ENCODE measurements at regions not wholly inside any gene's neighbourhood (a gene's known extent, or its start where the extent isn't known, plus 50 kb on each side); places are given as distances from the start of the nearest gene placed in this dataset.

- H3K27ac ChIP-seq, result no peak overlapping the region
- intact Hi-C loops (cut with DNase I), result no loop called here
- H3K27me3 ChIP-seq, result no peaks in the 10 kb centered on the region
- no peak for DNase-seq
- 67 to 71% methylated on average over 4 of the region's 4 CpGs for WGBS, 2 donors
- H3K36me3 ChIP-seq, result no peaks in the 10 kb centered on the region
- no peak for TF ChIP-seq CTCF (IDR thresholded peaks at IDR 0.05)
- H3K4me3 ChIP-seq, result no peak overlapping the region
- peaks cover 0 to 13% (median 0%) of the 10 kb centered on the region in 11 donors for H3K9me3 ChIP-seq
- no peak for ATAC-seq
- H3K4me1 ChIP-seq, result no peaks in the 10 kb centered on the region
Observed at GRCh38 chr13:88183440-88183839, 512.3 kb downstream of the SLITRK5 start.

GRCh38 chr13:88188986-88189385, 517.8 kb downstream of the SLITRK5 start:
- WGBS, 2 donors, result 81 to 89% methylated on average over 3 of the region's 3 CpGs
- no peaks in the 10 kb centered on the region for H3K4me1 ChIP-seq
- no peak overlapping the region for H3K27ac ChIP-seq
- intact Hi-C loops (cut with DNase I), result no loop called here
- DNase-seq, result no peak
- TF ChIP-seq CTCF (IDR thresholded peaks at IDR 0.05), result no peak
- H3K9me3 ChIP-seq, result peaks cover 0 to 10% (median 0%) of the 10 kb centered on the region in 11 donors
- H3K36me3 ChIP-seq, result no peaks in the 10 kb centered on the region
- no peaks in the 10 kb centered on the region for H3K27me3 ChIP-seq
- H3K4me3 ChIP-seq, result no peak overlapping the region
- ATAC-seq, result no peak

- intact Hi-C loops (cut with DNase I), result no loop called here
- WGBS, 2 donors, result 70 to 76% methylated on average over 2 of the region's 2 CpGs
- Histone ChIP-seq H3K4me1 (no peaks in the 10 kb centered on the region), H3K27ac (no peak overlapping the region), H3K4me3 (no peak overlapping the region), H3K27me3 (no peaks in the 10 kb centered on the region), H3K9me3 (peaks cover 0 to 6% (median 0%) of the 10 kb centered on the region in 11 donors), H3K36me3 (no peaks in the 10 kb centered on the region)
- no peak for TF ChIP-seq CTCF (IDR thresholded peaks at IDR 0.05)
- ATAC-seq, result no peak
- DNase-seq, result no peak
Observed at GRCh38 chr13:88189728-88190127, 518.6 kb downstream of the SLITRK5 start.

GRCh38 chr13:88196106-88196505, 524.9 kb downstream of the SLITRK5 start:
- 65 to 67% methylated on average over 3 of the region's 3 CpGs for WGBS, 2 donors

More at GRCh38 chr13:88196106-88196505, 524.9 kb downstream of the SLITRK5 start:
- H3K27ac ChIP-seq, result no peak overlapping the region
- ATAC-seq (no peak), DNase-seq (no peak)
- no peak overlapping the region for H3K4me3 ChIP-seq
- intact Hi-C loops (cut with DNase I), result no loop called here
- H3K9me3 ChIP-seq, result peaks cover 0 to 28% (median 0%) of the 10 kb centered on the region in 11 donors
- TF ChIP-seq CTCF (IDR thresholded peaks at IDR 0.05), result no peak
- H3K27me3 ChIP-seq, result no peaks in the 10 kb centered on the region
- no peaks in the 10 kb centered on the region for H3K4me1 ChIP-seq
- no peaks in the 10 kb centered on the region for H3K36me3 ChIP-seq

Data from heart right ventricle (tissue), 16 donors.